Femur (tissue), 1 donor: ENCODE measurements at regions not wholly inside any gene's neighbourhood (a gene's known extent, or its start where the extent isn't known, plus 50 kb on each side); places are given as distances from the start of the nearest gene placed in this dataset.
"Not testable (repeated sequence)": the region's sequence is repeated elsewhere in the genome, so short reads cannot be mapped to it uniquely, and the experiment has no call there.

Source experiments
- DNase-seq: peaks from one replicate; pipeline ENCODE4 v3.0.0-alpha.2; 2017

DNA sequence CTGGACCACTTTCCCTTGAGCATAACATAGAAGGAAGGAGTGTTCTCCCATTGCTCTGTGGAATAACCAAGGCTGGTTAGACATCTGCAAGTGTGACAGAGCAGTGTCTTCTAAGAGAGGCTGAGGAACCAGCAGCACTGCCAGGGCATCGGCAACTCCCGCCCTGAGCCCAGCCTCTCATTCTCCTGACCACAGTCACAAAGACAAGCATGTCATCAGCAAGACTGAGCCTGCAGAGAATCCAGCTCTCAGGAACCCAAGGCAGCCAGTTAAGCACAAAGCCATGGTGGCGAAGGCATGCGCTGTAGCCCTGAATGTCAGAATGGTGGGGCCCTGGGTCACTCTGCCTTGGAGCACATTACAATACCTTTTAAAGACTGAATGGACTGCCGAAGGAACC, 253.9 kb downstream of the AGTPBP1 start:
- no peak for DNase-seq

DNA sequence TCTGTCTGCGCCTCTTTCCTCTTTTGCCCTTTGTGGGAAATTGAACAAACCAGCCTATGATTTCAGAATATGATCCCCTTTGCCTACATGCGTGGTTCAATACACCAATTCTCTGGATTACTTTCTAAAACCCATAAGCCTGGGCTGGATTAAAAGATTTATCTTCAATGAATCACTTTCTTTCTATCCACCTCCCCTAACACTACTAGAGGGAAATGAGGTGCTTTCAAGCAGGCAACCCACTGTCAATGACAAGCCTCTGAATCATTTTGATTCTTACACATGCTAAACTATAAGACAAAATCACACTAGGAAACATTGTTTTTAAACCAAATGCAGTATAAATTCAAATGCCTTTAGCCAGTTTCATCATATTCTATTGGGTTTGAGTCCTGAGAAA, 257.5 kb downstream of the AGTPBP1 start:
- DNase-seq: no peak

DNA sequence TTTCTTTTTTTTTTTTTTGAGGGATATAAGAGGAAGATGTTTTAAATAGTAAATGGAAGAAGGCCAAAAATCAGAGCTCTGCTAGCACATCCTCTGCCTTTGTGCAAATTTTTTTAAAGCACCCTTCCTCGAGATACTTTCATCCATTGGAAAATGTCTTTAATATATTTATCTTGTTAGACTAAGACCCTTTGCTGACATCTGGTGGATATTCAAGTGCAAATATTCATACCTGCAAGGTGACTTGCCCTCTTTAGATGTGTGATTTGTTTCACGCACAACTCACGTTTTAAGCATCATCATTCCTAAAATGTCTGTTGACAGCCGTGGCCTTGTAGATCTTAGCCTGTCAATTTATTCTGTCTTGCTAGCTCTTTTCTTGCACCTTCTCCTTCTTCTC, 258.5 kb downstream of the AGTPBP1 start:
- no peak for DNase-seq

DNA sequence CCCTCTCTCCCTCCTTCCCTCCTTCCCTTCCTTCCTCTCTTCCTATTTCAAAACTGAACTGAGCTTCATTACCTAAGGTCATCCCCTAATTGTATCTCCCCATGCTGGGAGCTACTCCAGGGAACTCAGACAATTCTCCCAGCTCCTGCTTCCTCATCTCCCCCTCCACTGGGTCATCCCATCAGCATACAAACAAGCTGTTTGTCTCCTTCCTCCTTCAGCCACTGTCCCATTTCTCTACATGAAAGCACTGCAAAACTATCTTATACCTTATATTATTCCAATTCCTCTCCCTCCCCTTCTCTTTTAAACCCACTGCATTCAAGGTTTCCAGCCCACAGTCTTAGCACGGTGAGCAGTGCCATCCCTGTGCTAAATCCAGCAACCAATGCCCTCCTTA, 262.4 kb downstream of the AGTPBP1 start:
- no peak for DNase-seq

DNA sequence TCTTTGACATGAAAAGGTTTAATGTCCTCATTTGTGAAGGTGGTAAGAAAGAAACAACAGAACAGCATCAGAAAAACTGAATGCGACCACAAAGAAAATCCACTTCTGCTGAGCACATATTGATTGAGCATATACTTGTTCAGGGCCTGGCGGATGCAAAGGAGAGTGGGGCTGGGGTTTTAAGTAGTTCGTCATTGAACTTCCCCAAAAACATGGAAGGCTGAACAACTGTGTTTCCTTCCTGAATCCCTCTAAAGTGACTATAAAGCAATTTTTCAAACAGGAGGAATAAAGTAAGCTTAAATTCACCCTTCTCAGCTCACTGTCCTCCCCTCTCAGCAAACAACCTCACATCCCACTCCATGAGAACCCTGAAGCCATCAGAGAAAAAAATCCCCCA, 262.9 kb downstream of the AGTPBP1 start:
- DNase-seq: no peak

DNA sequence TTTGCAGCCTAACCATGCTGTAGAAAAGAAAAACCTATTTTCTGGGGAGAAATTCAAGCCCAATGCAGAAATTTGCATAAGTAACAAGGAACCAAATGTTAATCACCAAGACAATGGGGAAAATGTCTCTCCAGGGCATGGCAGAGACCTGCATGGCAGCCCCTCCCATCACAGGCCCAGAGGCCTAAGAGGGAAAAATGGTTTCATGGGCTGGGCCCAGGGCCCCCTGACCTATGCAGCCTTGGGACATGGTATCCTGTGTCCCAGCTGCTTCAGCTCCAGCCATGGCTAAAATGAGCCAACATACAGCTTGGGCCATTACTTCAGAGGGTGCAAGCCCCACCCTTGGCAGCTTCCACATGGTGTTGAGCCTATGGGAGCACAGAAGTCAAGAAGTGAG, 266.9 kb downstream of the AGTPBP1 start:
- DNase-seq: not testable (repeated sequence)

DNA sequence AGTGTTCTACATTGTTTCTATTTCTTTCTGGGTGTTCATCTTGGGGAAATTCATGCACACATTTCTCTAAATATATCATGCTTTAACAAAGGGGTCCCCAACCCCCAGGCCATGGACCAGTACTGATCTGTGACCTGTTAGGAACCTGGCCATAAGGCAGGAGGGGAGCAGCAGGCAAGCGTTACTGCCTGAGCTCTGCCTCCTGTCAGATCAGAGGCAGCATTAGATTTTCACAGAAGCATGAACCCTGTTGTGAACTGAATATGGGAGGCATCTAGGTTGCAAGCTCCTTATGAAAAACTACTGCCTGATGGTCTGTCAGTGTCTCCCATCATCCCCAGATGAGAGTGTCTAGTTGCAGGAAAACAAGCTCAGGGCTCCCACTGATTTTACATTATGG, 270.0 kb downstream of the AGTPBP1 start:
- no peak for DNase-seq

DNA sequence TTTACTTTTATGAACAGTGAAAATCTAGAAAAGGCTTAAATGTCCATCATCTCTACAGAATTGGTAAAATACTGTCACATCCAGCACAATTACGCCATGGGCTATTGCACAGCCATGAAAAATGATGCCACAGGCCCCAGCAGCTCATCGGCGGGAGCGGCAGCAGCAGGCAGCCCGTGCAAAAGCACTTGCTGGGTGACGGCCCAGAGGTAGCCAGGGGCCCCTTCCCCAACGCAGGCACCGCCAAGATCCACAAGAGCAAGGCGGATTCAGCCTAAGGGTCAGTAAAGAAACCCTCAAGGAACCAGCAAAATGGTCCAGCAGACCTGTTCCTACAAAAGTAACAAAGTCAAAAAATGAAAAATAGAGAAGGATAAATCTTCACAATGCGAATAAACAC, 272.7 kb downstream of the AGTPBP1 start:
- no peak for DNase-seq

DNA sequence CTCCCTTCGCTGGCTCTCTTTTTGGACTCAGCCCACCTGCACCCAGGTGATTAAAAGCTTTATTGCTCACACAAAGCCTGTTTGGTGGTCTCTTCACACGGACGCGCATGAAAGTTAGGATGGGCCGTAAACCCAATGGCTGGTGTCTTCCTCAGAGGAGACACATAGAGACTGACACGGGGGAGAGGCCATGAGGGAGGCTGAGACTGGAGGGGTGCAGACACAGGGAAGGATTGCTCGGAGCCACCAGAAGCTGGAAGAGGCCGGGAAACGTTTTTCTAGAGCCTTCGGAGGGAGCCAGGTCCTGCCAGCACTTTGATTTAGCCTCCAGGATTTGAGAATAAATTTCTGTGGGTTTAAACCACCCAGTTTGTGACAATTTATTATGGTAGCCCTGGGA, 274.9 kb downstream of the AGTPBP1 start:
- no peak for DNase-seq

DNA sequence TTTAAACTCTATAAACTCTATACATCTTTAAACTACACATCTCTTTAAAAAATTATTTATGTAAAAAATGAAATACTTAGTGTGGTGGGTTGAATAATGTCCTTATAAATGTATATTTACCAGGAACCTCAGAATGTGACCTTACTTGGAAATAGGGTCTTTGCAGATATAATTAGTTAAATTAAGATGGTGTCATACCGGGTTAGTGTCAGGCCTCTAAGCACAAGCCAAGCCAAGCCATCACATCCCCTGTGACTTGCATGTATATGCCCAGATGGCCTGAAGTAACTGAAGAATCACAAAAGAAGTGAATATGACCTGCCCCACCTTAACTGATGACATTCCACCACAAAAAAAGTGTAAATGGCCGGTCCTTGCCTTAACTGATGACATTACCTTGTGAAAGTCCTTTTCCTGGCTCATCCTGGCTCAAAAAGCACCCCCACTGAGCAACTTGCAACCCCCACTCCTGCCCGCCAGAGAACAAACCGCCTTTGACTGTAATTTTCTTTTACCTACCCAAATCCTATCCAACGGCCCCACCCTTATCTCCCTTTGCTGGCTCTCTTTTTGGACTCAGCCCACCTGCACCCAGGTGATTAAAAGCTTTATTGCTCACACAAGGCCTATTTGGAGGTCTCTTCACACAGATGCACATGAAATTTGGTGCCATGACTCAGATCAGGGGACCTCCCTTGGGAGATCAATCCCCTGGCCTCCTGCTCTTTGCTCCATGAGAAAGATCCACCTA, 283.5 kb downstream of the AGTPBP1 start:
- not testable (repeated sequence) for DNase-seq

DNA sequence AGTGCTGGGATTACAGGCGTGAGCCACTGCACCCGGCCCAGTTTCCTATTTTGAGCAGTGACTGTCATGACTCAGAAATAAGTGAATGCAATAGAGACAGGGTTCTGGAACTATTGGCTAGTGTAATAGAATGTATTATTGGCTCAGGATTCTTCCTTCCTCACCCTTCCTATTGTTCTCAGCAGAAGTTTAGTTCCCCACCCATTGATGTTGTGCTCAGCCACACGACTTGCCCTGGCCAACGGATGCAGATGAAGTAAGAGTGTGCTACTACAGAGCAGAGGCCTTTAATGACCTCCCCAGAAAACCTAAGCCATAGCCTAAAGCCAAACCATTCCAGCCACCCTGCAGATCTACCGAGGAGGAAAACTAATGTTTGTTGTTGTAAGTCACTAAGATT, 287.9 kb downstream of the AGTPBP1 start:
- no peak for DNase-seq

DNA sequence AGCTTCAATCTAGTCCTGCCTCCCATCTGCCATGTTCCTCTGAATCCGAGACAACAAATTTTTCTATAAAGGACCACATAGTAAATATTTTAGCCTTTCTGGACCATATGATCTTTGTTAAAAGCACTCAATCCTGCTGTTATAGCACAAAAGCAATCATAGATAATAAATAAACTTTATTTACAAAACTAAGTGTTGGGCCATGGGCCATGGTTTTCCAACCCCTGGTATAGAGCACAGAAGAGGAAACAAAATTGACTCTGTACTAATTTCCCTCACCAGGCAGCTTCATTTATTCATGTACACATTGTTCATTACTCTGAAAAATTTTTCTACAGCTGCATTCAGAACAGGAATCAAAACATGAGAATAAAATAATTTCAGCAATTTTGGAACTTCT, 288.9 kb downstream of the AGTPBP1 start:
- DNase-seq: no peak

DNA sequence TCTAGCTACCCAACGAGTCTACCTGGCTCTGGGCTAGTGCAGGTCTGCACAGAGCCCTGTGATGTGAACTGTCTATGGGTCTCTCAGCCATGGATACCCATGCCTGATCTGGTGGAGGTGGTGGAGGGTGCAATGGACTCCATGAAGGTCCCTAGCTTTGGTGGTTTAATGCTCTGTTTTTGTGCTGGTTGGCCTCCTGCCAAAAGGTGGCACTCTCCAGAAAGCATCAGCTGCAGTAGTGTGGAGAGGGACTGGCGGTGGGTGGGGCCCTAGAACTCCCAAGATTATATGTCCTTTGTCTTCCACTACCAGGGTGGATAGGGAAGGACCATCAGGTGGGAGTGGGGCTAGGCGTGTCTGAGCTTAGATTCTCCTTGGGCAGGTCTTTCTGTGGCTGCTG, 290.1 kb downstream of the AGTPBP1 start:
- no peak for DNase-seq

DNA sequence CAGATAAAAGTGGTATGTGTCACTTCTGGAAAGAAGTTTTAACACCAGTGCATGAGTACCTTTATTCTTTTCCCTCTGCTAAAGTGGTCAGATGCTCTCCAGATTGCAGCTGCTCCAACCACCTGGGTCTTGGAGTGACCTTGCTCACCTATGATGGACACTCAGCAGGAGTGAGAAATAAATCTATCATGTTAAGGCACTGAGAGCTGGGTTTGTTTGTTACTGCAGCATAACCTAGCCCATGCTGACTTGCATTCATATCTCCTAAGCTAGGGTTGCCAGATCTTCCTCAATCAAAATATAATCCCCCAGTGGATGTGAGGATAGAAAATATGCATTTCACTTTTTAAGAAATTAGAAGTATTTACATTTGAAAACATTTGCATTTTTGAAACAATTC, 295.9 kb downstream of the AGTPBP1 start:
- DNase-seq: no peak

DNA sequence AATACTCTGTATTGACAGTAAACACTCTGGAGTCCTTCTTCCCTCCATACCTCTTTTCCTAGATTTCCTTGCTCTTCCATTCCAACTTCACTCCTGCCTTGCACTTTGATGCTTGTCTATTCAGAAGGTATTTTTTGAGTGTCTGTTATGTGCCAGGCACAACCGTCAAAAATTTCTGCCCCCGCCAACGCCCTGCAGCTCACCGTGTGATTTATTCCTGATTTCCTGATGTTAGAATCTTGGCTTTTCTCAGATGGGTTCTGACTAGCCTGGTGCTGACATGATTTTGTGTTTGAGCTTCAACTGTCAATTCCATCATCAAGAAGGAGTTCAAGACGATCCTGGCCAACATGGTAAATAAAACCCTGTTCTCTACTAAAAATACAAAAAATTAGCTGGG, 297.5 kb downstream of the AGTPBP1 start:
- DNase-seq: no peak

DNA sequence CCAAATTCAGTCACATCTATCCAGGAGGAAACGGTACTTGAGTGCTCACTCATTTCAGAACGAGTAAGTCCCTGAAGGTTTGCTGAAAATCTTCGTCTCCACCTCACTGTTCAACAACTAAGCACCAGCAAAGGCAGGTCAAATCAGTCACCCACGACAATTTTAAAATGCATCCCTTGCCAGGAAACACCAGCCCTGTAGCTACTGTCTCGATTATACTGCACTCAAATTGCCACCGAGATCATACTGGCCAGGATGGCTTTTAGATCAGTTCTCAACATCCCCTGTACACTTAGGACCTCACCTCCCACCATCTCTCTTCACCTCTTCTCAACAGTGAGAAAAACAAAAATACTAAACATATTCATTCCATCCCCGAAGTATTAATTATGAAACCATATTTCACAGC, 298.6 kb downstream of the AGTPBP1 start:
- DNase-seq: no peak

DNA sequence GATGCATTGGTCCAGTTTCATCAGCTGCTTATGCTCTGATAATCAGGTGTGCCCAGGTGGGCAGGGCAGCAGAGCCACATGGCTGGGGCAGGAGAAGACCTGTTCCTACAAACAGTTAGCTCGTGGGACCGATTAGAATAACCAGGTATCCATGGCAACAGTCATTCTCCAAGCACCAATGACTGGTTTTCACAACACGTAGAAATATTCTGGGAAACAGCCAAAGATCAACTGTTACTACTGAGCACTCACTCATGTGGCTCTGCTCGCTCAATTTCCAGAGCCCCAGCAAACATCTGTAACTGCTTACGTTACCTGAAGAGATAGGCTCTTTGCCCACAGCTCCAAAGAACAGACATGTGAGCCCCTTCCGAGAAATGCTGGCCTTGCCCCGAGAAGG, 302.0 kb downstream of the AGTPBP1 start:
- DNase-seq: no peak

DNA sequence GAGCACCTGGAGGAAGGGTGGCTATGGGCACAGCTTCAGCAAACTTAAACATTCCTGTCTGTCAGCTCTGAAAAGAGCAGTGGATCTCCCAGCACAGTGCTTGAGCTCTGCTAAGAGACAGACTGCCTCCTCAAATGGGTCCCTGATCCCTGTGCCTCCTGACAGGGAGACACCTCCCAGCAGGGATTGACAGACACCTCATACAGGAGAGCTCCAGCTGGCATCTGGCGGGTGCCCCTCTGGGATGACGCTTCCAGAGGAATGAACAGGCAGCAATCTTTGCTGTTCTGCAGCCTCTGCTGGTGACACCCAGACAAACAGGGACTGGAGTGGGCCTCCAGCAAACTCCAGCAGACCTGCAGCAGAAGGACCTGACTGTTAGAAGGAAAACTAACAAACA, 307.8 kb downstream of the AGTPBP1 start:
- not testable (repeated sequence) for DNase-seq

DNA sequence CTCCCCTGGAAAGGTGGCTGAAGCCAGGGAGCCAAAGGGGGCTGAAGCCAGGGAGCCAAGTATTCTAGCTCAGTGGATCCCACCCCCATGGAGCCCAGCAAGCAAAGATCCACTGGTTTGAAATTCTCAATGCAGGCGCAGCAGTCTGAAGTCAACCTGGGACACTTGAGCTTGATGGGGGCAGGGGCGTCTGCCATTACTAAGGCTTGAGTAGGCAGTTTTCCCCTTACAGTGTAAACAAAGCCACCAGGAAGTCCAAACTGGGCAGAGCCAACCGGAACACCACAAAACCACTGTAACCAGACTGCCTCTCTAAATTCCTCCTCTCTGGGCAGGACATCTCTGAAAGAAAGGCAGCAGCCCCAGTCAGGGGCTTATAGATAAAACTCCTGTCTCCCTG, 308.2 kb downstream of the AGTPBP1 start:
- DNase-seq: not testable (repeated sequence)

DNA sequence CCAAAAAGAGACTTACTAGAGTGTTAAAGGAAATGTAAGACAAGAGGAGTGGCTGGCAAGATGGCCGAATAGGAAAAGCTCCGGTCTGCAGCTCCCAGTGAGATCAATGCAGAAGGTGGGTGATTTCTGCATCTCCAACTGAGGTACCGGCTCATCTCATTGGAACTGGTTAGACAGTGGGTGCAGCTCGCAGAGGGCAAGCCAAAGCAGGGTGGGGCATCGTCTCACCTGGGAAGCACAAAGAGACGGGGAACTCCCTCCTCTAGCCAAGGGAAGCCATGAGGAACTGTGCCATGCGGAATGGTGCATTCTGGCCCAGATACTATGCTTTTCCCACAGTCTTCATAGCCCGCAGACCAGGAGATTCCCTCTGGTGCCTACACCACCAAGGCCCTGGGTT, 308.7 kb downstream of the AGTPBP1 start:
- DNase-seq: no peak

DNA sequence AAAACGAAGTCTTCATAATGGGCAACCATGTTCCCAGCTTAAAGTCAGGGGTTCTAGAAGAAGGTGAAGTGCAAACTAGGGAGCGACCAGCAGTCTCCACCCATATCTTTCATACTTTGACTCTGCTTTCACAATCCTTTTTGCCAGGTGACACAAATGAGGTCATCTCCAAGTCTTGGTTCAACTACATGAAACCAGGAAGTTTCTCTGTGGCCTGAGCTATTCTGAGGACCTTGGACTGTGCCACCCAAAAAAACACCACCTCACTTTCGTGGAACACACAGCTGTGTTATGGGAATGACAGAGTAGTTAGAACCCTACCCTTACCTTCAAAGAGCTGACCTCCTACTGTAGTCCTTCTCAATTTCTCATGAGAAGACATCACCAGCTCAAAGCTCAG, 309.2 kb downstream of the AGTPBP1 start:
- no peak for DNase-seq

DNA sequence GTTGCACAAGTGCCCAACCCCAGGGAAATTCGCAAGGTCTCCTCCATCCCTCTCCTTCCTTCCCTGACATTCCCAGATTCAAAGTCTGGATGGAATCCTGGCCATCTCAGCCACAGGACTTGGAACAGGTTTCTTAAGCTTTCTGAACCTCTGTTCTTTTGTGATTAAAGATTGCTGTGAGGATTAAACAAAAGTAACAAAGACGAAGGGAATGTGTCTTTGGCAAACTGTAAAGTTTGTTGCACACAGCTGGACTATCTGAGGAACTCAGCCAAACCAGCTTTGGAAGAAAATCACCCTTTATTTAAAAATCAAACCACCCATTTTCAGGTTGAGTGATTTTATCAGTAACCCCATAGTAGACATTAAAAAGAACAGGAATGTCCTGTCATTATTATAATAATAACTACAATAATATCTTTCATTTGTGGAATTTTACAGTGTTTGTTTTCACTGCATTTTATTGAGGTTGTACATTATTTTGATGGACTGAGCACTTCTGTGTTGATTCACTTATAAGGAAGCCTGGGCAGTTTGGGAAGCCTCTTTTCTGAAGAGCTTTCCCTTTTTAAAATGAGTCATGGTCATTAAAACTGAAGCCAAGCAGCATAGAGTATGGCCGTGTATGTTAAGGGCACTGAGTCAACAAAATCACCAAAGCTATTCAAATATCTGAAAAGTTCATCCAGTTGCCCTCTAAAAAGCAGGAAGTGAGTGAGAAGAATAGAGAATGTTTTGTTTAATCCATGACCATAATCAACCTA, 310.2 kb downstream of the AGTPBP1 start:
- no peak for DNase-seq

DNA sequence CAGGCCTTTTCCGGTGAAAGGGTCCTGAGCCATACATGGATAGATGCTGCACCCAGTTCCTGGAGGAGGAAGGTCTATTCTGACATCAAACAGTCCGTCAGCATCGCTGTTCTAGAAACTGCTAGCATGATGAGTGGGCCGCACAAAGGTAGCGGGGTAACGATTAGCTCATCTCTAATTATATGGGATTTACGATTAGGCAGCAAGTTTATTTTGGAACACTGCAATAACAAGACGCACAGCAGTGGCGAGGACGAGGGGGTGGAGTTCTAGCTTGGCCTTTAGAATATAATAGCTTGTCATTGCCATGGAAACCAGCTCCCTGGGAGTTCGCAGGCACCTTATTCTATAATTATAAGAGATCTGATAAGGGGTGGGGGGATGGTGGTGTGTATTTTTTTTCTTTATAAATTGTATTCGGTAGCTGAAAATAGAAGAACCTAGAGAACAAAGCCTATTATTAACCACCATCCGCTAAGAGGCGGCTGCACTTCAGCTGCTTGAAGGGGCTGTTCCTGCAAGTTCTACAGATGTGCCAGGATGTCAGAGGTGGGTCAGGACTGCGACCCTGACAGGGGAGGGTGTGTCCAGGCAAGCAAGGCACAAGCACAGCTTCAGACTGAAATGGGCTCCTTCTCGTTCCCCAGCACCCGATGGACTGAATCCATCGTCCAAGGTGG, 311.0 kb downstream of the AGTPBP1 start:
- DNase-seq: no peak

DNA sequence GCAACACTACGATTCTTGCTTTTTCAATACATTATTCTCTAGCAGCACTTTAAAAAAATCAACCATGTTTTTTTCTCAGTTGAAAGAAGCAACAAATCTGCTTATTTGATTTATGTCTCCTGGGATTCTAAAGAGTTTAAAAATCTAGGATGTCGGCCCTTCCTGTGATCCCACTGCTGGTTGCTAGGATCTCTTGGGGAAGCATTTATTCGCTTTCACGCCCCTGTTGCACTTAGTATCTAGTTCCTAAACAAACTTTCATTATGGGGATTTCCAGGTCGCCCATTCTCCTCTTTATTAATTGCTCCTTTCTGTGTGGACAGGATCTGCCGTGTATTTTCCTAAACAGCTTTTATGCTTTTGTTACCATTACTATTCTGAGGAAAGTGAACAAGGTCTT, 313.5 kb downstream of the AGTPBP1 start:
- no peak for DNase-seq
